ENCODE measurements at regions not wholly inside any gene's neighbourhood (a gene's known extent, or its start where the extent isn't known, plus 50 kb on each side); places are given as distances from the start of the nearest gene placed in this dataset.

DNA sequence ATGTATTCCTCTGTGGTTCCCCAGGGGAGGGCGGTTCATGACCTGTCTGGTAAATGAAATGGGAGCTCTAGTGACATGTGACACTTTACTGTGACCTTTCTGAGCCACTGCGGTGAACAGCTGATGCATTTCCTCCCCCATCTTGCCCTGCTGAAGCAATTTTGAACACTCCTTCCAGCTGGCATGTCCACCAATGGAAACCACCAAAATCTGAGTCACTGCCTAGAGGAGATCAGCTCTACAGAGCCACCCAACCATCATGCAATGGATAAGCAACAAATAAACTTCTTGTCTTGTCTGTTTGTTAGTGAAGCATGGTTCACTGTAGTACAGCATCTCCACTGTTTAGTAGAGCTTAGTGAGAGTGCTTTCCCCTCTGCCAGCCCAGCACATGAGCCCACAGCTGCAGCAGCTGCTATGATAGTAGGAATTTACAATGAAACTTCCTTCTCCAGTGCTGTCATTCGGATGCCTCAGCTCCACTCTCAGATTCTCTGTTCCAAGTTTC is 479.4 kb downstream of the NTRK3 start:
- TF ChIP-seq, protein P1, sequence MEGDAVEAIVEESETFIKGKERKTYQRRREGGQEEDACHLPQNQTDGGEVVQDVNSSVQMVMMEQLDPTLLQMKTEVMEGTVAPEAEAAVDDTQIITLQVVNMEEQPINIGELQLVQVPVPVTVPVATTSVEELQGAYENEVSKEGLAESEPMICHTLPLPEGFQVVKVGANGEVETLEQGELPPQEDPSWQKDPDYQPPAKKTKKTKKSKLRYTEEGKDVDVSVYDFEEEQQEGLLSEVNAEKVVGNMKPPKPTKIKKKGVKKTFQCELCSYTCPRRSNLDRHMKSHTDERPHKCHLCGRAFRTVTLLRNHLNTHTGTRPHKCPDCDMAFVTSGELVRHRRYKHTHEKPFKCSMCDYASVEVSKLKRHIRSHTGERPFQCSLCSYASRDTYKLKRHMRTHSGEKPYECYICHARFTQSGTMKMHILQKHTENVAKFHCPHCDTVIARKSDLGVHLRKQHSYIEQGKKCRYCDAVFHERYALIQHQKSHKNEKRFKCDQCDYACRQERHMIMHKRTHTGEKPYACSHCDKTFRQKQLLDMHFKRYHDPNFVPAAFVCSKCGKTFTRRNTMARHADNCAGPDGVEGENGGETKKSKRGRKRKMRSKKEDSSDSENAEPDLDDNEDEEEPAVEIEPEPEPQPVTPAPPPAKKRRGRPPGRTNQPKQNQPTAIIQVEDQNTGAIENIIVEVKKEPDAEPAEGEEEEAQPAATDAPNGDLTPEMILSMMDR (IDR thresholded peaks at IDR 0.05), result no peak
- TF ChIP-seq POLR2AphosphoS5 (IDR thresholded peaks at IDR 0.05) (peak in 1 of 3 donors; percentile 21), POLR2A (IDR thresholded peaks at IDR 0.05) (no peak)
